IMR-90 (cell line): ENCODE measurements at regions not wholly inside any gene's neighbourhood (a gene's known extent, or its start where the extent isn't known, plus 50 kb on each side); places are given as distances from the start of the nearest gene placed in this dataset.

ENCODE experiments used
- ATAC-seq: fragments of 200-7000 bp; cut with Tn5 transposase; 2 replicates; pipeline ENCODE4 v1.9.1; 2020; ENCODE audit warnings: low read depth, mild to moderate bottlenecking, moderate library complexity
- BruUV-seq: library from RNA; stranded (reverse); fragments of 400-500 nt; replicated peaks from 2 replicates; lab custom pipeline; 2021; lab: Mats Ljungman, UMichigan
- CTCF ChIA-PET: fragments of 300-600 bp; formaldehyde crosslinking; extraction: SDS; loops from one replicate; lab custom pipeline; 2021; ENCODE audit warnings: antibody characterized with exemption; lab: Yijun Ruan, JAX
- POLR2A ChIA-PET: fragments of 300-600 bp; sonication (Branson Sonifier 250); formaldehyde crosslinking; loops from one replicate; lab custom pipeline; 2022; ENCODE audit warnings: antibody characterized with exemption; ENCODE audit not compliant: unreplicated experiment; lab: Charles Lee
- DNase-seq: peaks from one replicate; pipeline ENCODE4 v3.0.0; 2013
- H2AFZ ChIP-seq: replicated peaks from 2 replicates; pipeline ENCODE3; 2013; ENCODE audit warnings: low read length, mild to moderate bottlenecking; ENCODE audit not compliant: poor library complexity
- H2AK5ac ChIP-seq: 2 replicates; pipeline ENCODE4 v1.6.1; 2013; ENCODE audit warnings: low read depth, low read length, inconsistent platforms
- H2AK9ac ChIP-seq: replicated peaks from 2 replicates; pipeline ENCODE3; 2013; ENCODE audit warnings: mild to moderate bottlenecking, low read depth, low read length, moderate library complexity; ENCODE audit not compliant: poor library complexity
- H2BK120ac ChIP-seq: 2 replicates; pipeline ENCODE4 v1.6.1; 2013; ENCODE audit warnings: low read depth, low read length, inconsistent platforms
- H2BK15ac ChIP-seq: 3 replicates; pipeline ENCODE4 v1.6.1; 2013; ENCODE audit warnings: low read depth, low read length, inconsistent platforms
- H2BK20ac ChIP-seq: 2 replicates; pipeline ENCODE4 v1.6.1; 2013; ENCODE audit warnings: low read depth, mild to moderate bottlenecking, inconsistent platforms, low read length, moderate library complexity
- H2BK5ac ChIP-seq: 2 replicates; pipeline ENCODE4 v1.6.1; 2013; ENCODE audit warnings: mild to moderate bottlenecking, low read depth, low read length, inconsistent platforms; ENCODE audit not compliant: poor library complexity, severe bottlenecking
- H3K14ac ChIP-seq: replicated peaks from 2 replicates; pipeline ENCODE4 v1.6.1; 2013; ENCODE audit warnings: low read depth, low read length, inconsistent platforms
- H3K18ac ChIP-seq: 2 replicates; pipeline ENCODE4 v1.6.1; 2013; ENCODE audit warnings: low read depth, low read length, control low read depth
- H3K23ac ChIP-seq: 2 replicates; pipeline ENCODE4 v1.6.1; 2013; ENCODE audit warnings: low read depth, low read length, inconsistent platforms
- H3K27ac ChIP-seq: 2 replicates; pipeline ENCODE4 v1.5.1; 2013; ENCODE audit warnings: mild to moderate bottlenecking, control low read depth, low read length; ENCODE audit not compliant: insufficient read depth
- H3K27me3 ChIP-seq: 2 replicates; pipeline ENCODE4 v1.6.1; 2013; ENCODE audit warnings: low read length; ENCODE audit not compliant: control insufficient read depth, insufficient read depth
- H3K36me3 ChIP-seq: 2 replicates; pipeline ENCODE4 v1.6.1; 2013; ENCODE audit warnings: low read length, mixed read lengths; ENCODE audit not compliant: control insufficient read depth, insufficient read depth
- H3K4ac ChIP-seq: 2 replicates; pipeline ENCODE4 v1.6.1; 2013; ENCODE audit warnings: low read depth, low read length, inconsistent platforms
- H3K4me1 ChIP-seq: 2 replicates; pipeline ENCODE4 v1.6.1; 2013; ENCODE audit warnings: low read length, mixed read lengths; ENCODE audit not compliant: control insufficient read depth, insufficient read depth
- H3K4me2 ChIP-seq: 2 replicates; pipeline ENCODE4 v1.6.1; 2013; ENCODE audit warnings: low read depth, mild to moderate bottlenecking, control low read depth, low read length, moderate library complexity
- H3K4me3 ChIP-seq: 2 replicates; pipeline ENCODE4 v1.5.1; 2013; ENCODE audit warnings: low read depth, mild to moderate bottlenecking, control low read depth, low read length, moderate library complexity; ENCODE audit not compliant: insufficient read depth
- H3K56ac ChIP-seq: 2 replicates; pipeline ENCODE4 v1.6.1; 2013; ENCODE audit warnings: low read length, inconsistent platforms; ENCODE audit not compliant: insufficient read depth; ENCODE audit errors: extremely low read depth
- H3K79me1 ChIP-seq, 2 experiments: 2 replicates each; pipeline ENCODE4 v1.6.1; 2013; ENCODE audit warnings: low read length in 2 of 2, inconsistent platforms in 1 of 2, low read depth in 1 of 2
- H3K9ac ChIP-seq: 2 replicates; pipeline ENCODE4 v1.6.1; 2013; ENCODE audit warnings: low read depth, low read length, control low read depth
- H3K9me1 ChIP-seq: 2 replicates; pipeline ENCODE4 v1.6.1; 2013; ENCODE audit warnings: low read length, inconsistent platforms; ENCODE audit not compliant: insufficient read depth
- H3K9me3 ChIP-seq: 2 replicates; pipeline ENCODE4 v1.6.1; 2013; ENCODE audit warnings: low read length; ENCODE audit not compliant: control insufficient read depth, insufficient read depth
- H4K20me1 ChIP-seq: 2 replicates; pipeline ENCODE4 v1.6.1; 2013; ENCODE audit warnings: low read length, inconsistent platforms; ENCODE audit not compliant: insufficient read depth
- H4K5ac ChIP-seq: 2 replicates; pipeline ENCODE4 v1.6.1; 2013; ENCODE audit warnings: mild to moderate bottlenecking, low read depth, low read length, control low read depth
- H4K8ac ChIP-seq, 2 experiments: 2 replicates each; pipeline ENCODE4 v1.6.1; 2013; ENCODE audit warnings: low read depth in 2 of 2, low read length in 2 of 2, control low read depth in 1 of 2, inconsistent platforms in 1 of 2
- H4K91ac ChIP-seq: 2 replicates; pipeline ENCODE4 v1.6.1; 2013; ENCODE audit warnings: low read depth, low read length, inconsistent platforms; ENCODE audit not compliant: insufficient read depth
- BHLHE40 ChIP-seq: fragments of 150-350 bp; IDR thresholded peaks from 2 replicates; pipeline ENCODE4 v1.6.1; 2016; ENCODE audit warnings: mild to moderate bottlenecking, low read depth, low read length
- CEBPB ChIP-seq: IDR thresholded peaks from 2 replicates; pipeline ENCODE4 v1.6.1; 2012; ENCODE audit warnings: low read depth, low read length, improper control_type of control experiment
- CHD1 ChIP-seq: IDR thresholded peaks from 2 replicates; pipeline ENCODE4 v1.6.1; 2012; ENCODE audit warnings: low read depth, low read length, improper control_type of control experiment
- FOS ChIP-seq: fragments of 150-350 bp; IDR thresholded peaks from 2 replicates; pipeline ENCODE4 v1.6.1; 2016; ENCODE audit warnings: low read depth, low read length
- MAFK ChIP-seq: IDR thresholded peaks from 2 replicates; pipeline ENCODE4 v1.6.1; 2012; ENCODE audit warnings: low read depth, low read length, improper control_type of control experiment
- MAZ ChIP-seq: IDR thresholded peaks from 2 replicates; pipeline ENCODE4 v1.6.1; 2012; ENCODE audit warnings: low read depth, mild to moderate bottlenecking, low read length, improper control_type of control experiment, moderate library complexity, borderline replicate concordance
- MXI1 ChIP-seq: IDR thresholded peaks from 2 replicates; pipeline ENCODE4 v1.6.1; 2012; ENCODE audit warnings: low read depth, mild to moderate bottlenecking, low read length, moderate library complexity, borderline replicate concordance
- NFE2L2 ChIP-seq: fragments of 150-350 bp; IDR thresholded peaks from 2 replicates; pipeline ENCODE4 v1.6.1; 2016; ENCODE audit warnings: low read depth, mild to moderate bottlenecking, low read length
- POLR2A ChIP-seq: IDR thresholded peaks from 2 replicates; pipeline ENCODE4 v1.6.1; 2012; ENCODE audit warnings: mild to moderate bottlenecking, low read depth, low read length
- RAD21 ChIP-seq: IDR thresholded peaks from 2 replicates; pipeline ENCODE4 v1.6.1; 2012; ENCODE audit warnings: low read length, improper control_type of control experiment
- RCOR1 ChIP-seq: IDR thresholded peaks from 2 replicates; pipeline ENCODE4 v1.6.1; 2012; ENCODE audit warnings: mild to moderate bottlenecking, low read length, improper control_type of control experiment; ENCODE audit not compliant: insufficient replicate concordance
- RFX5 ChIP-seq: IDR thresholded peaks from 2 replicates; pipeline ENCODE4 v1.8.0; 2012; ENCODE audit warnings: low read depth, mild to moderate bottlenecking, low read length, moderate library complexity
- SMC3 ChIP-seq: fragments of 150-350 bp; IDR thresholded peaks from 2 replicates; pipeline ENCODE4 v1.6.1; 2016; ENCODE audit warnings: low read depth, mild to moderate bottlenecking, antibody characterized with exemption, low read length, moderate library complexity
- WGBS, 2 experiments: methylation state at CpG; one replicate each; pipeline versions ENCODE4 v1.1.5 to v1.1.7; 2013; ENCODE audit warnings: missing lambda C conversion rate in 2 of 2; ENCODE audit not compliant: insufficient read length in 1 of 2; ENCODE audit errors: extremely low coverage in 2 of 2; 5-methylcytosine and 5-hydroxymethylcytosine counted together
- dilution Hi-C: fragments of 300-500 bp; cut with HindIII; formaldehyde crosslinking; loops from one replicate; pipeline ENCODE4 v1.14.3; 2018; ENCODE audit warnings: low sequenced_read_pairs; ENCODE audit not compliant: unreplicated experiment
- in situ Hi-C: fragments of 300-500 bp; cut with MboI; formaldehyde crosslinking; loops from 3 replicates; pipeline ENCODE4 v1.14.3; 2019; ENCODE audit warnings: low sequenced_read_pairs, inconsistent platforms, mixed read lengths
- intact Hi-C: fragments of 100-400 bp; cut with micrococcal nuclease; formaldehyde crosslinking; loops from 2 replicates; pipeline ENCODE4 v1.10.0; 2022
- TF ChIP-seq, protein P1 (sequence below): fragments of 150-350 bp; IDR thresholded peaks from 2 replicates; pipeline ENCODE4 v1.6.1; 2016; ENCODE audit warnings: low read depth, mild to moderate bottlenecking, low read length, moderate library complexity, borderline replicate concordance
- TF ChIP-seq, protein P2 (sequence below): fragments of 150-350 bp; IDR thresholded peaks from 2 replicates; pipeline ENCODE4 v1.6.1; 2017; ENCODE audit warnings: mild to moderate bottlenecking, antibody characterized with exemption, low read length, low read depth
- TF ChIP-seq, protein P3 (sequence below): conservative IDR thresholded peaks from 2 replicates; pipeline ENCODE4 v1.5.1; 2012; ENCODE audit warnings: mild to moderate bottlenecking, low read depth, low read length, improper control_type of control experiment

DNA sequence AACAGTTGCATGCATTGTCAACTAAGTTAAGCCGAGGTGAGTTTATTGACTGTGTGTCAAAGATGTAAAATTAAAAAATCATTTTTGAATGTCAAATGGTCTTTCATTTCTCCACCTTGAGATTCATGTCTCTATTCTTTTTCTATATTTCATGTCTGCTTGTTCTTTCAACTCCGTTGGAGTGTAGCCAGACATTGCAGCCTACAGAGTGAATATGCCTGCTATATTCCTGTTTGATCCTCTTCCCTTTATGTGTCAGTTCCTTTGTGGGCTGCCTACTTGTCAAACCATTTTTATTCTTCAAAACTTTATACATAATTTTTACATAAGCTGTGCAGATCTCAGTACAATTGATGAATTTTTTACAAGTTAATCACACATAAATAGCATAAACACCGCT is 1325.8 kb upstream of the PRMT6 start:
- ChIA-PET CTCF (interaction anchor here (0.7 kb wide), 1 partner anchor 166 kb away, joined by 3 read pairs; no protein-coding TSS in a partner anchor), POLR2A (no interaction called here)
- intact Hi-C loops (no loop called here), dilution Hi-C loops (no loop called here), in situ Hi-C loops (no loop called here)
- H3K9ac ChIP-seq, result no peak overlapping the region
- H3K36me3 ChIP-seq, result no peaks in the 10 kb centered on the region
- no peak overlapping the region for H3K4ac ChIP-seq
- H3K18ac ChIP-seq, result no peak overlapping the region
- no peaks in the 10 kb centered on the region for H3K4me1 ChIP-seq
- H4K20me1 ChIP-seq, result no peaks in the 10 kb centered on the region
- H3K27me3 ChIP-seq, result no peaks in the 10 kb centered on the region
- DNase-seq (no peak), ATAC-seq (no peak)
- no peak overlapping the region for H4K8ac ChIP-seq
- no peak overlapping the region for H2AK9ac ChIP-seq
- H3K4me3 ChIP-seq, result no peak overlapping the region
- H3K9me3 ChIP-seq, result no peaks in the 10 kb centered on the region
- TF ChIP-seq POLR2A (no peak), RCOR1 (no peak), MAFK (no peak), MXI1 (no peak), RAD21 (no peak), MAZ (no peak), CHD1 (no peak), RFX5 (no peak), SMC3 (no peak), CEBPB (no peak), BHLHE40 (no peak), FOS (no peak), NFE2L2 (no peak)
- TF ChIP-seq, protein P1, sequence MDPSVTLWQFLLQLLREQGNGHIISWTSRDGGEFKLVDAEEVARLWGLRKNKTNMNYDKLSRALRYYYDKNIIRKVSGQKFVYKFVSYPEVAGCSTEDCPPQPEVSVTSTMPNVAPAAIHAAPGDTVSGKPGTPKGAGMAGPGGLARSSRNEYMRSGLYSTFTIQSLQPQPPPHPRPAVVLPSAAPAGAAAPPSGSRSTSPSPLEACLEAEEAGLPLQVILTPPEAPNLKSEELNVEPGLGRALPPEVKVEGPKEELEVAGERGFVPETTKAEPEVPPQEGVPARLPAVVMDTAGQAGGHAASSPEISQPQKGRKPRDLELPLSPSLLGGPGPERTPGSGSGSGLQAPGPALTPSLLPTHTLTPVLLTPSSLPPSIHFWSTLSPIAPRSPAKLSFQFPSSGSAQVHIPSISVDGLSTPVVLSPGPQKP, result no peak
- TF ChIP-seq, protein P2, sequence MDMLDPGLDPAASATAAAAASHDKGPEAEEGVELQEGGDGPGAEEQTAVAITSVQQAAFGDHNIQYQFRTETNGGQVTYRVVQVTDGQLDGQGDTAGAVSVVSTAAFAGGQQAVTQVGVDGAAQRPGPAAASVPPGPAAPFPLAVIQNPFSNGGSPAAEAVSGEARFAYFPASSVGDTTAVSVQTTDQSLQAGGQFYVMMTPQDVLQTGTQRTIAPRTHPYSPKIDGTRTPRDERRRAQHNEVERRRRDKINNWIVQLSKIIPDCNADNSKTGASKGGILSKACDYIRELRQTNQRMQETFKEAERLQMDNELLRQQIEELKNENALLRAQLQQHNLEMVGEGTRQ, result no peak
- TF ChIP-seq, protein P3, sequence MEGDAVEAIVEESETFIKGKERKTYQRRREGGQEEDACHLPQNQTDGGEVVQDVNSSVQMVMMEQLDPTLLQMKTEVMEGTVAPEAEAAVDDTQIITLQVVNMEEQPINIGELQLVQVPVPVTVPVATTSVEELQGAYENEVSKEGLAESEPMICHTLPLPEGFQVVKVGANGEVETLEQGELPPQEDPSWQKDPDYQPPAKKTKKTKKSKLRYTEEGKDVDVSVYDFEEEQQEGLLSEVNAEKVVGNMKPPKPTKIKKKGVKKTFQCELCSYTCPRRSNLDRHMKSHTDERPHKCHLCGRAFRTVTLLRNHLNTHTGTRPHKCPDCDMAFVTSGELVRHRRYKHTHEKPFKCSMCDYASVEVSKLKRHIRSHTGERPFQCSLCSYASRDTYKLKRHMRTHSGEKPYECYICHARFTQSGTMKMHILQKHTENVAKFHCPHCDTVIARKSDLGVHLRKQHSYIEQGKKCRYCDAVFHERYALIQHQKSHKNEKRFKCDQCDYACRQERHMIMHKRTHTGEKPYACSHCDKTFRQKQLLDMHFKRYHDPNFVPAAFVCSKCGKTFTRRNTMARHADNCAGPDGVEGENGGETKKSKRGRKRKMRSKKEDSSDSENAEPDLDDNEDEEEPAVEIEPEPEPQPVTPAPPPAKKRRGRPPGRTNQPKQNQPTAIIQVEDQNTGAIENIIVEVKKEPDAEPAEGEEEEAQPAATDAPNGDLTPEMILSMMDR, result no peak
- H2BK15ac ChIP-seq, result no peak overlapping the region
- H2AFZ ChIP-seq, result no peak overlapping the region
- no peak overlapping the region for H2BK120ac ChIP-seq
- H2AK5ac ChIP-seq, result no peak overlapping the region
- no peak overlapping the region for H3K14ac ChIP-seq
- H4K91ac ChIP-seq, result no peak overlapping the region
- H3K4me2 ChIP-seq, result no peak overlapping the region
- no peak overlapping the region for H3K56ac ChIP-seq
- no peak overlapping the region for H2BK20ac ChIP-seq
- no peak overlapping the region for H4K5ac ChIP-seq
- no CpG with 5 or more reads among the region's 3 CpGs for WGBS, 2 experiments
- no peaks in the 10 kb centered on the region for H3K9me1 ChIP-seq
- H2BK5ac ChIP-seq, result no peak overlapping the region
- no peaks in the 10 kb centered on the region for H3K79me1 ChIP-seq
- no peak overlapping the region for H3K27ac ChIP-seq
- H3K23ac ChIP-seq, result no peak overlapping the region
- no TSS peak for BruUV-seq
